HG02623 (cell line): ENCODE measurements at regions not wholly inside any gene's neighbourhood (a gene's known extent, or its start where the extent isn't known, plus 50 kb on each side); places are given as distances from the start of the nearest gene placed in this dataset.

Experiments used
- ATAC-seq: cut with Tn5 transposase; IDR thresholded peaks from one replicate; pipeline ENCODE4 v1.9.1; 2021; ENCODE audit warnings: moderate library complexity; ENCODE audit not compliant: unreplicated experiment

- ATAC-seq = no peak
Observed at GRCh38 chr21:41115851-41116250, 52.1 kb upstream of the BACE2 start.
